GM21390 (cell line): ENCODE measurements at regions not wholly inside any gene's neighbourhood (a gene's known extent, or its start where the extent isn't known, plus 50 kb on each side); places are given as distances from the start of the nearest gene placed in this dataset.

Experiments
- ATAC-seq: cut with Tn5 transposase; IDR thresholded peaks from one replicate; pipeline ENCODE4 v1.9.1; 2021; ENCODE audit not compliant: unreplicated experiment

DNA sequence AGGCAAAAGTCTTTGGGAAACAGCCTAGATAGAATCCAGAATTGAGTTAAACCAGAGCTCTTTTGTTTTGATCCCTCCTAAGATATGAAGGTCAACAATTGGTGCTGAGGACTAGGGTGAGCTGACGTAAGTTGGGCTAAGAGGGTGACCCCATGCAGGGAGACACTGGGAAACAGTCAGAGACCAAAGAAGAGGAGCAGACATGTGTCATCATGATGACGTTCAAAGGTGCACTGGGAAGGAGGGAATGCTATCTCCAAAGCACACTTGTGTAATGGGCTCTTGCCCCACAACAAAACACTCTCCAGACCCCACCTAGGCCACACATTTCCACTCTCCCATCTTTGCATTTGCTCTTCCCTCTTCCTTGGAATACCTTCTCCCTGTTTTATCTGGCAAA is 481.4 kb downstream of the COG6 start:
- no peak for ATAC-seq

- ATAC-seq: no peak
These were observed 481.9 kb downstream of the COG6 start for GRCh38 chr13:40137400-40137799.

- no peak for ATAC-seq
These were observed 484.5 kb downstream of the COG6 start for GRCh38 chr13:40139896-40140520.

GRCh38 chr13:40141859-40142555 is 486.5 kb downstream of the COG6 start:
- ATAC-seq: no peak

- no peak for ATAC-seq
These were observed 487.6 kb downstream of the COG6 start for GRCh38 chr13:40143106-40143505.

DNA sequence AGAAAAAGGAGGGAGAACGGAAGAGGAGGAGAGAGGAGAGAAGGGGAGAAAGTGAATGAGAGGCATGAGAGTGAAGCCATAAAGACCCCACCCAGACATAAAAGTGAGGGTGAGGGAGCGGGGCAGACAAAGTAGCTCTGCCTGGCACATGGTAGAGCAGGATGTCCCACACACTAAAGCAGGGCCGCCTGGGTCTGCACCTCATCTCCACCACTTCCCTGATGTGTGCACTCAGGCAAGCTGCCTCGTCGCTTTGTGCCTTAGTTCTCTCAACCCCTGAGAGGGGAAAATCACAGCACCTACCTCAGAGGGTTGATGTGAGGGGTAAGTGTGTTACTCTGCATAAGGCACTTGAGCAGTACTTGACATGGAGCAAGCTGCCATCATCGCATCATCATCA is 488.1 kb downstream of the COG6 start:
- no peak for ATAC-seq

GRCh38 chr13:40145139-40145538 is 489.7 kb downstream of the COG6 start:
- ATAC-seq: no peak

DNA sequence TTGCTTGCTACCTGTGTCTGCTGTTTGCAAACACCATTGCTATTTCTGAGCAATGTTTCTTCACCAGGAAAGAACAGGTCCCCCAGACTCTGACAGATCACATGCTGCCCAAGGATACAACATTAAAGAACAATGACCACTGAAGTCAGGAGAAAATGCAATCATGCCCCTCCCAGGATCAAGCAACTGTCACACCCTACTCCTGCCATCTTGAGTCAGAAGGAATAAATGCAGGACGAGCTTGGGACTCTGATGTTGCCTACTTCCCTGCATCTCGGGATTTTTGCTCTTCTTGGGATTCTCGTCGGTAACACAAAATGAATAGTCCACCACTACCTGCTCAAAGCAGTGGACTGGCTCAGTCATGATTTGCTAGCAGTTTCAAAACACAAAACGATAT is 490.6 kb downstream of the COG6 start:
- ATAC-seq: no peak

DNA sequence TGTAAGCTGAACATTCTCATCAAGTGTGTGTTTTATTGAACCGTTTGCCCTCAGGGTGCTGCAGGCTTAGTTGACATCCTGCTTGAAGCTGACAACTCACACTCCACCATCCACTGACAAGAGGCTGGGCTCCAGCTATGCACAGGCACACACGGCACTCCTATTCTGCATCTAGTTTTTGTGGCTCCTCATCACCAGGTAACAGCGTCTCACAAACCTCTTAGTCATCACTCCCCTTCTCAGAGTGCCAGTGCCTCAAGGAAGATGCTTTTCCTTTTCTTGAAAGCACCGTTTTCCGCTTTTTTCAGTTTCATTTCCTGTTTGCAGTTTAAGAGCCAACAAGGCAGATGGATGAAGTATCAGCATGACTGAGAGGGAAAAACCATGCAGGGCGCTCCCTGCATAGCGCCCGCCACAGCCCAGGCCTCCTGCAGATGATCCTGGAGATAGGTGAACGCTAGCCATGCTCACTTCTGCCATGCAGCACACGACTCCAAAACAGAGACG is 491.2 kb downstream of the COG6 start:
- no peak for ATAC-seq

- no peak for ATAC-seq
These were observed 492.6 kb downstream of the COG6 start for GRCh38 chr13:40148101-40148500.

DNA sequence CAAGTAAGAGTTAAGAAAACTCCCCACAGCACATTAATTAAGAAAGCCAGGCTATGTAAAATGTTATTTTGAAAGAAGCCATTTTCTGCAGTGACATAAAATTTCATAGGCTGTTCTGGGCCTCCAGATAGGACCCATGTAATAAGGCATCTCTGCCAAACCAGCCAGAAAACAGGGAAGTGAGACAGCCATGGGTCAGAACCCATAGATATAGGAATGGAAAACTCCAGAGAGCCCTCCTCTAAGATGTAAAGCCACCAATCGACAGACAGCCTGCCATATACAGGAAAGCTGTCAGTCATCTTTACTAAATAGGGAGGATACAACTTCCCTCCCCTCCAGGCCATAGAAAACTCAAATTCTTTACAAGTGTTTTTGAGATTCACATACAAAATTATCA is 493.3 kb downstream of the COG6 start:
- ATAC-seq: no peak

- no peak for ATAC-seq
These were observed 494.3 kb downstream of the COG6 start for GRCh38 chr13:40149611-40150274.

GRCh38 chr13:40151673-40152072 is 496.2 kb downstream of the COG6 start:
- ATAC-seq: no peak

GRCh38 chr13:40152145-40152544 is 496.7 kb downstream of the COG6 start:
- no peak for ATAC-seq

GRCh38 chr13:40152922-40153321 is 497.5 kb downstream of the COG6 start:
- ATAC-seq: no peak

DNA sequence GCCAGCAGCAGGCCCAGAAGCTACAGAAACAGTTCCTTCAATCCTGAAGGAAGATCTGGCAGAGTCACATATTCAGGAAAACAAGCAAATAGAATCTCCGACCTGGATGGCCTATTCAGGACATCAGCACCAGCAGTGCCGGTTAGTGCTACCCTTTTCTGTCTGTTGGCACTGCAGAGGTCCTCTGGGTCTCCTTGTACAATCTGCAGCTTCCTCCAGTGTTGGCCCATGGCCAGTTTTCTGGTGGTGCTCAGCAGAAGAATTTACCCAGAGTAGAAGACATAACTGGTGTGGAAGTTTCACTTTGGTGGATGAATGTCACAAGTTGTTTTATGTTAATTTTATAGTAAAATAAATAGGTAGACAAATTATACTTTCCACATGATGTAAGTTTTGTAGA is 498.1 kb downstream of the COG6 start:
- ATAC-seq: no peak

DNA sequence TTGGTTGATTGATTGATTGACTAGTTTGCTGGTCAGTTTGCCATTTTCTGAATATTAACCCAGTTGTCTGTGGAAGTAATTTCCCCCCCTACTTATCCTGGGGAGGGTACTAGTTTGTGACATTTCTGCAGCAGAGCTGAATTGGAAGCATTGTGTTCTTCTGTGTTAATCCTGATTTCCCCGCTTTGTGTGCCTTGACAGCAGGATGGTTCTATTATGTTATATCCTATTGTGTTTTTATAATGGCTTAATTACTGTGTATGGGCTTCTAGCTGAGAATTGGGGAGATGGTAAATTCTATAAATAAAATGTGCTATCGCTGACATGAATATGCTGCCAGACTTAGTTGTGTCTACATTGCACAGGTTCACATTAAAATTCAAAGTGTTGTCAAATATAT is 499.7 kb downstream of the COG6 start:
- ATAC-seq: no peak

DNA sequence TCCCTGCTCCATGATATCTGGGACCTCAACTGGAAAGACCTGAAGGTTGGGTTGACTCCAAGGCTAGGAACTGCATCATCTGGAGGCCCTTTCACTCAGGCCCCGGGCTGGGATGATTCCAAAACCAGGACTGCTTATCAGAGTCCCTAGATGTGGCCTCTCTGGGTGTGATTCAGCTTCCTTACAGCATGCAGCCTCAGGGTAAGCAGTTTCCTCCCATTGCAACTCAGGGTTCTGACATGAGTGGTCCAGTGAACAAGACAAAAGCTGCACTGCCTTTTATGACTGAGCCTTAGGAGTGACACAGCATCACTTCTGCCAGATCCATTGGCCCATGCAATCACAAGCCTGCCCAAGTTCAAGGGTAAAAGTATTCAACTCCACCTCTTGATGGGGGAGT is 502.8 kb downstream of the COG6 start:
- ATAC-seq: no peak

GRCh38 chr13:40158757-40159156 is 503.3 kb downstream of the COG6 start:
- no peak for ATAC-seq

DNA sequence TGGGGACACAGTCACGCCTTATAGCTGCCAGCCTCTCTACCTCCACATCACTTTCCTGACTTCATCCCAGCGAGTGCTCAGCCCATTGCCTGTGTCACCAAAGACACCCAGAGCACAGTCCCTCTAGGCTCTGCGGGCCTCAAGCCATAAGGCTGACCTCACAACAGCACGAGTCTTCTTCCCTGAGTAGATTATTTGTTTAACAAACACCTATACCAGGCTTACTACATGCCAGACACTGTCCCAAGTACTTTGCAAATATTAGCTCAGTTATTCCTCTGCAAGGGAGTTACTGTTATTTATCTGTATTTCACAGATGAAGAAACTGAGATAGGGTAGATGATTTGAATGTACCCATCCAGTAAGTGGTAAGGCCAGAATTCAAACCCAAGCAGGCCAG is 504.3 kb downstream of the COG6 start:
- ATAC-seq: no peak

GRCh38 chr13:40160618-40161350 is 505.3 kb downstream of the COG6 start:
- no peak for ATAC-seq
